ENCODE measurements at regions not wholly inside any gene's neighbourhood (a gene's known extent, or its start where the extent isn't known, plus 50 kb on each side); places are given as distances from the start of the nearest gene placed in this dataset.

- Histone ChIP-seq H3K36me3 (no peaks in the 10 kb centered on the region), H3K9me3 (no peaks in the 10 kb centered on the region), H3K27ac (no peak overlapping the region), H3K4me3 (no peak overlapping the region), H3K4me1 (no peaks in the 10 kb centered on the region), H3K27me3 (no peaks in the 10 kb centered on the region)
- intact Hi-C loops (cut with DNase I; ENCODE audit: low total_unique reads), result no loop called here
- 67 to 90% methylated on average over 1 to 13 of the region's 13 CpGs for WGBS, 2 donors (ENCODE audit: low coverage in 1 of 2)
- in situ Hi-C loops (cut with MboI; ENCODE audit: low pct_ligation_motif_present in 1 of 4, low pct_unique_long_range_greater_than_20kb in 1 of 4, low sequenced_read_pairs in 3 of 4), result no loop called here
- no peak for TF ChIP-seq EP300 (IDR thresholded peaks at IDR 0.05; ENCODE audit: low read depth)
- TF ChIP-seq CTCF (IDR thresholded peaks at IDR 0.05), result no peak
- TF ChIP-seq POLR2AphosphoS5 (IDR thresholded peaks at IDR 0.05), result no peak
- no peak for DNase-seq
These were observed 66.3 kb upstream of the STX18 start for GRCh38 chr4:4608214-4608537.

- no peak for DNase-seq
- no peak for TF ChIP-seq POLR2A (IDR thresholded peaks at IDR 0.05)
- TF ChIP-seq EP300 (IDR thresholded peaks at IDR 0.05; ENCODE audit: low read depth), result no peak
- no peak for TF ChIP-seq POLR2AphosphoS5 (IDR thresholded peaks at IDR 0.05)
- no peak for TF ChIP-seq CTCF (IDR thresholded peaks at IDR 0.05)
- in situ Hi-C loops (cut with MboI; ENCODE audit: low pct_ligation_motif_present in 1 of 4, low pct_unique_long_range_greater_than_20kb in 1 of 4, low sequenced_read_pairs in 3 of 4) (no loop called here), intact Hi-C loops (cut with DNase I; ENCODE audit: low total_unique reads) (no loop called here)
- 89 to 90% methylated on average over 13 to 19 of the region's 19 CpGs for WGBS, 2 donors (ENCODE audit: low coverage in 1 of 2)
- no peak overlapping the region for H3K4me3 ChIP-seq
- H3K9me3 ChIP-seq, result no peaks in the 10 kb centered on the region
- H3K36me3 ChIP-seq, result no peaks in the 10 kb centered on the region
- no peaks in the 10 kb centered on the region for H3K27me3 ChIP-seq
- no peaks in the 10 kb centered on the region for H3K4me1 ChIP-seq
- H3K27ac ChIP-seq, result no peak overlapping the region
These were observed 65.7 kb upstream of the STX18 start for GRCh38 chr4:4607336-4608213.

- DNase-seq, result no peak
- Histone ChIP-seq H3K4me3 (no peak overlapping the region), H3K27me3 (no peaks in the 10 kb centered on the region), H3K27ac (no peak overlapping the region), H3K9me3 (no peaks in the 10 kb centered on the region), H3K36me3 (no peaks in the 10 kb centered on the region), H3K4me1 (no peaks in the 10 kb centered on the region)
- TF ChIP-seq EP300 (IDR thresholded peaks at IDR 0.05; ENCODE audit: low read depth) (no peak), POLR2AphosphoS5 (IDR thresholded peaks at IDR 0.05) (no peak), CTCF (IDR thresholded peaks at IDR 0.05) (no peak), POLR2A (IDR thresholded peaks at IDR 0.05) (no peak)
- WGBS, 2 donors (ENCODE audit: low coverage in 1 of 2), result 87% methylated on average over 10 of the region's 10 CpGs; no CpG with 5 or more reads in 1 of the 2 donors
- in situ Hi-C loops (cut with MboI; ENCODE audit: low pct_ligation_motif_present in 1 of 4, low pct_unique_long_range_greater_than_20kb in 1 of 4, low sequenced_read_pairs in 3 of 4), result no loop called here
- intact Hi-C loops (cut with DNase I; ENCODE audit: low total_unique reads), result no loop called here
These were observed 64.5 kb upstream of the STX18 start for GRCh38 chr4:4606321-4606720.

GRCh38 chr4:4605849-4606248 lies 64.0 kb upstream of the STX18 start:
- Histone ChIP-seq H3K9me3 (no peaks in the 10 kb centered on the region), H3K27me3 (no peaks in the 10 kb centered on the region), H3K4me3 (no peak overlapping the region), H3K36me3 (no peaks in the 10 kb centered on the region), H3K4me1 (no peaks in the 10 kb centered on the region), H3K27ac (no peak overlapping the region)
- 58 to 80% methylated on average over 2 of the region's 2 CpGs for WGBS, 2 donors (ENCODE audit: low coverage in 1 of 2)
- DNase-seq, result no peak
- in situ Hi-C loops (cut with MboI; ENCODE audit: low pct_ligation_motif_present in 1 of 4, low pct_unique_long_range_greater_than_20kb in 1 of 4, low sequenced_read_pairs in 3 of 4), result no loop called here
- intact Hi-C loops (cut with DNase I; ENCODE audit: low total_unique reads), result no loop called here
- no peak for TF ChIP-seq POLR2A (IDR thresholded peaks at IDR 0.05)
- TF ChIP-seq POLR2AphosphoS5 (IDR thresholded peaks at IDR 0.05), result no peak
- TF ChIP-seq EP300 (IDR thresholded peaks at IDR 0.05; ENCODE audit: low read depth), result no peak
- TF ChIP-seq CTCF (IDR thresholded peaks at IDR 0.05), result no peak
